B cell (primary cell): ENCODE measurements at regions not wholly inside any gene's neighbourhood (a gene's known extent, or its start where the extent isn't known, plus 50 kb on each side); places are given as distances from the start of the nearest gene placed in this dataset.

Source experiments
- ATAC-seq: fragments of 200-7000 bp; cut with Tn5 transposase; one replicate; pipeline ENCODE4 v1.10.0; 2021; ENCODE audit warnings: low read depth, mild to moderate bottlenecking, moderate number of reproducible peaks, moderate library complexity
- CTCF ChIA-PET: fragments of 350-600 bp; sonication (Branson Sonifier 250); formaldehyde crosslinking; loops from one replicate; lab custom pipeline; 2021; ENCODE audit warnings: antibody characterized with exemption, inconsistent platforms; lab: Charles Lee
- POLR2A ChIA-PET: fragments of 350-600 bp; sonication (Branson Sonifier 250); formaldehyde crosslinking; loops from one replicate; lab custom pipeline; 2021; ENCODE audit warnings: antibody characterized with exemption; lab: Charles Lee
- DNase-seq: peaks from one replicate; pipeline ENCODE4 v3.0.0; 2013
- H2AFZ ChIP-seq: 2 replicates; pipeline ENCODE4 v1.6.1; 2012; ENCODE audit warnings: mild to moderate bottlenecking, low read depth, low read length; ENCODE audit not compliant: insufficient read depth, poor library complexity, severe bottlenecking
- H3K27ac ChIP-seq, 2 donors: 1 replicate in 1 of 2; 2 replicates in 1 of 2; pipeline ENCODE4 v1.5.1; 2012 to 2013; ENCODE audit warnings: low read length in 2 of 2, mild to moderate bottlenecking in 2 of 2, moderate library complexity in 1 of 2
- H3K27me3 ChIP-seq, 4 experiments: fragments of 200-600 bp in 1 of 4; sonication (generic) in 1 of 4; replicated peaks in 1 of 4; 1 replicate in 2 of 4; 2 replicates in 2 of 4; pipeline versions ENCODE4 v1.6.1 to v1.7.0; 2013 to 2016; ENCODE audit warnings: low read length in 3 of 4, mild to moderate bottlenecking in 2 of 4, mixed read lengths in 1 of 4, moderate library complexity in 1 of 4; ENCODE audit not compliant: insufficient read depth in 4 of 4, control insufficient read depth in 3 of 4; ENCODE audit errors: control extremely low read depth in 1 of 4
- H3K36me3 ChIP-seq, 2 experiments: replicated peaks in 1 of 2; 1 replicate in 1 of 2; 2 replicates in 1 of 2; pipeline versions ENCODE4 v1.6.1 to v1.7.1; 2013; ENCODE audit warnings: low read length in 1 of 2; ENCODE audit not compliant: insufficient read depth in 2 of 2, control insufficient read depth in 1 of 2; ENCODE audit errors: control extremely low read depth in 1 of 2, extremely low read depth in 1 of 2
- H3K4me1 ChIP-seq, 2 donors: fragments of 200-600 bp in 1 of 2; sonication (generic) in 1 of 2; 1 replicate in 1 of 2; 2 replicates in 1 of 2; pipeline versions ENCODE4 v1.5.1 to v1.6.1; 2013 to 2017; ENCODE audit warnings: low read length in 2 of 2; ENCODE audit not compliant: control insufficient read depth in 2 of 2, insufficient read depth in 2 of 2
- H3K4me2 ChIP-seq: replicated peaks from 2 replicates; pipeline ENCODE3; 2012; ENCODE audit warnings: mild to moderate bottlenecking, low read depth, low read length; ENCODE audit not compliant: poor library complexity, severe bottlenecking
- H3K4me3 ChIP-seq, 5 experiments: fragments of 200-600 bp in 1 of 5; sonication (generic) in 1 of 5; 1 replicate in 3 of 5; 2 replicates in 2 of 5; pipeline versions ENCODE4 v1.5.1 to v1.7.0; 2011 to 2016; ENCODE audit warnings: low read length in 4 of 5, mild to moderate bottlenecking in 4 of 5, low read depth in 2 of 5, control low read depth in 1 of 5, moderate library complexity in 1 of 5; ENCODE audit not compliant: insufficient read depth in 1 of 5; ENCODE audit errors: control extremely low read depth in 1 of 5, extremely low read depth in 1 of 5
- H3K79me2 ChIP-seq: fragments of 200-600 bp; sonication (generic); one replicate; pipeline ENCODE4 v1.6.0; 2016; ENCODE audit warnings: low read length; ENCODE audit not compliant: control insufficient read depth, insufficient read depth
- H3K9ac ChIP-seq: fragments of 200-600 bp; sonication (generic); 2 replicates; pipeline ENCODE4 v1.6.1; 2017; ENCODE audit warnings: mild to moderate bottlenecking, low read length, moderate library complexity
- H3K9me3 ChIP-seq, 3 donors: one replicate each; pipeline versions ENCODE4 v1.6.1 to v1.7.1; 2013; ENCODE audit warnings: low read length in 2 of 3; ENCODE audit not compliant: control insufficient read depth in 2 of 3, insufficient read depth in 1 of 3; ENCODE audit errors: control extremely low read depth in 1 of 3
- H4K20me1 ChIP-seq: 2 replicates; pipeline ENCODE4 v1.6.0; 2012; ENCODE audit warnings: mild to moderate bottlenecking, low read length; ENCODE audit not compliant: insufficient read depth, control insufficient read depth, poor library complexity, severe bottlenecking
- H3K27ac Mint-ChIP-seq: one replicate; pipeline ENCODE4 v1.8.0; 2021; ENCODE audit warnings: mixed read lengths
- H3K27me3 Mint-ChIP-seq: one replicate; pipeline ENCODE4 v1.8.0; 2021; ENCODE audit warnings: mixed read lengths
- H3K4me1 Mint-ChIP-seq: one replicate; pipeline ENCODE4 v1.8.0; 2021; ENCODE audit warnings: mixed read lengths
- H3K4me3 Mint-ChIP-seq: one replicate; pipeline ENCODE4 v1.8.0; 2021; ENCODE audit warnings: mixed read lengths
- H3K9me3 Mint-ChIP-seq: one replicate; pipeline ENCODE4 v1.8.0; 2022; ENCODE audit warnings: mixed read lengths; ENCODE audit not compliant: insufficient read depth
- CTCF ChIP-seq: fragments of 200-600 bp; IDR thresholded peaks from one replicate; pipeline ENCODE4 v1.8.0; 2022; ENCODE audit warnings: antibody characterized with exemption, mild to moderate bottlenecking
- EZH2 ChIP-seq: IDR thresholded peaks from 2 replicates; pipeline ENCODE4 v1.6.1; 2012; ENCODE audit warnings: borderline replicate concordance, low read depth, mild to moderate bottlenecking, moderate library complexity, low read length; ENCODE audit not compliant: insufficient read depth, poor library complexity, severe bottlenecking
- WGBS: methylation state at CpG from one replicate; pipeline ENCODE4 v1.1.5; 2013; ENCODE audit warnings: missing lambda C conversion rate; ENCODE audit not compliant: insufficient coverage; 5-methylcytosine and 5-hydroxymethylcytosine counted together
- intact Hi-C: fragments of 100-400 bp; cut with micrococcal nuclease; formaldehyde crosslinking; loops from one replicate; pipeline ENCODE4 v1.10.0; 2022

GRCh38 chr6:81606965-81607381, 145.5 kb downstream of the TENT5A start:
- no peaks in the 10 kb centered on the region for H3K9me3 Mint-ChIP-seq
- ATAC-seq (no peak), DNase-seq (no peak)
- Histone ChIP-seq H3K27me3 (no peaks in the 10 kb centered on the region), H4K20me1 (no peaks in the 10 kb centered on the region), H3K27ac (no peak overlapping the region), H3K4me2 (no peak overlapping the region), H3K79me2 (no peaks in the 10 kb centered on the region), H3K4me1 (no peaks in the 10 kb centered on the region), H3K9ac (no peak overlapping the region), H3K36me3 (no peaks in the 10 kb centered on the region), H3K9me3 (no peaks in the 10 kb centered on the region), H2AFZ (no peak overlapping the region), H3K4me3 (no peak overlapping the region)
- WGBS = no CpG with 5 or more reads among the region's 2 CpGs
- H3K27me3 Mint-ChIP-seq = no peaks in the 10 kb centered on the region
- ChIA-PET CTCF (no interaction called here), POLR2A (no interaction called here)
- intact Hi-C loops = no loop called here
- H3K4me1 Mint-ChIP-seq = no peaks in the 10 kb centered on the region
- no peak overlapping the region for H3K4me3 Mint-ChIP-seq
- H3K27ac Mint-ChIP-seq = no peak overlapping the region
- no peak for TF ChIP-seq CTCF
- no peak for TF ChIP-seq EZH2

GRCh38 chr6:81605526-81605925, 147.0 kb downstream of the TENT5A start:
- Histone ChIP-seq H3K9me3 (no peaks in the 10 kb centered on the region), H3K27ac (no peak overlapping the region), H3K27me3 (no peaks in the 10 kb centered on the region), H2AFZ (no peak overlapping the region), H3K9ac (no peak overlapping the region), H3K79me2 (no peaks in the 10 kb centered on the region), H3K4me1 (no peaks in the 10 kb centered on the region), H4K20me1 (no peaks in the 10 kb centered on the region), H3K36me3 (no peaks in the 10 kb centered on the region), H3K4me2 (no peak overlapping the region), H3K4me3 (no peak overlapping the region)
- Mint-ChIP-seq H3K9me3 (no peaks in the 10 kb centered on the region), H3K27ac (no peak overlapping the region), H3K4me3 (no peak overlapping the region), H3K4me1 (peaks cover 4% of the 10 kb centered on the region), H3K27me3 (no peaks in the 10 kb centered on the region)
- POLR2A ChIA-PET = no interaction called here
- intact Hi-C loops = no loop called here
- CTCF ChIA-PET = no interaction called here
- ATAC-seq (no peak), DNase-seq (no peak)
- no CpG with 5 or more reads among the region's 1 CpG for WGBS
- no peak for TF ChIP-seq EZH2
- TF ChIP-seq CTCF = no peak
